GM18507 (cell line): ENCODE measurements at regions not wholly inside any gene's neighbourhood (a gene's known extent, or its start where the extent isn't known, plus 50 kb on each side); places are given as distances from the start of the nearest gene placed in this dataset.
"Not testable (repeated sequence)": the region's sequence is repeated elsewhere in the genome, so short reads cannot be mapped to it uniquely, and the experiment has no call there.

Source experiments
- DNase-seq: peaks from one replicate; pipeline ENCODE4 v3.0.0; 2011; ENCODE audit warnings: low read depth; ENCODE audit not compliant: insufficient read length; ENCODE audit errors: extremely low spot score
- FAIRE-seq: peaks from 2 replicates; lab custom pipeline; 2011; peaks lifted over from hg19 to GRCh38; lab: Jason Lieb, UNC

GRCh38 chr1:105396001-105396400 is 1646.3 kb downstream of the AMY1C start:
- no peak for FAIRE-seq
- DNase-seq = no peak

- FAIRE-seq (no peak), DNase-seq (no peak)
These were observed 1649.2 kb downstream of the AMY1C start for GRCh38 chr1:105398909-105399308.

GRCh38 chr1:105399716-105400115 is 1650.0 kb downstream of the AMY1C start:
- FAIRE-seq (no peak), DNase-seq (no peak)

GRCh38 chr1:105416261-105416660 is 1640.2 kb upstream of the PRMT6 start:
- DNase-seq (no peak), FAIRE-seq (no peak)

- FAIRE-seq (no peak), DNase-seq (no peak)
These were observed 1637.4 kb upstream of the PRMT6 start for GRCh38 chr1:105419030-105419429.

GRCh38 chr1:105427543-105427942 is 1628.9 kb upstream of the PRMT6 start:
- FAIRE-seq (no peak), DNase-seq (no peak)

GRCh38 chr1:105436589-105437259 is 1619.8 kb upstream of the PRMT6 start:
- FAIRE-seq (no peak), DNase-seq (no peak)

- no peak for FAIRE-seq
- no peak for DNase-seq
These were observed 1618.6 kb upstream of the PRMT6 start for GRCh38 chr1:105437847-105438246.

GRCh38 chr1:105442901-105443300 is 1613.6 kb upstream of the PRMT6 start:
- no peak for FAIRE-seq
- DNase-seq = no peak

- no peak for DNase-seq
These were observed 1596.7 kb upstream of the PRMT6 start for GRCh38 chr1:105459759-105460158.

GRCh38 chr1:105462308-105462707 is 1594.2 kb upstream of the PRMT6 start:
- no peak for DNase-seq
- FAIRE-seq = no peak

More at GRCh38 chr1:105459759-105460158, 1596.7 kb upstream of the PRMT6 start:
- no peak for FAIRE-seq

GRCh38 chr1:105467549-105467948 is 1588.9 kb upstream of the PRMT6 start:
- FAIRE-seq = no peak
- DNase-seq = no peak

- not testable (repeated sequence) for FAIRE-seq, DNase-seq
These were observed 1585.9 kb upstream of the PRMT6 start for GRCh38 chr1:105470541-105470940.

- DNase-seq (no peak), FAIRE-seq (no peak)
These were observed 1573.0 kb upstream of the PRMT6 start for GRCh38 chr1:105483436-105483835.

- FAIRE-seq = no peak
- no peak for DNase-seq
These were observed 1571.3 kb upstream of the PRMT6 start for GRCh38 chr1:105485207-105485606.

GRCh38 chr1:105492921-105493320 is 1563.6 kb upstream of the PRMT6 start:
- no peak for DNase-seq
- FAIRE-seq = no peak

GRCh38 chr1:105516068-105516467 is 1540.4 kb upstream of the PRMT6 start:
- DNase-seq = no peak

GRCh38 chr1:105533996-105534395 is 1522.5 kb upstream of the PRMT6 start:
- DNase-seq = no peak
- no peak for FAIRE-seq

More at GRCh38 chr1:105516068-105516467, 1540.4 kb upstream of the PRMT6 start:
- FAIRE-seq = no peak

GRCh38 chr1:105544475-105544874 is 1512.0 kb upstream of the PRMT6 start:
- DNase-seq = no peak

GRCh38 chr1:105556266-105556665 is 1500.2 kb upstream of the PRMT6 start:
- FAIRE-seq (no peak), DNase-seq (no peak)

More at GRCh38 chr1:105544475-105544874, 1512.0 kb upstream of the PRMT6 start:
- no peak for FAIRE-seq

GRCh38 chr1:105558023-105558422 is 1498.5 kb upstream of the PRMT6 start:
- no peak for FAIRE-seq

GRCh38 chr1:105565006-105565405 is 1491.5 kb upstream of the PRMT6 start:
- no peak for DNase-seq
- no peak for FAIRE-seq

More at GRCh38 chr1:105558023-105558422, 1498.5 kb upstream of the PRMT6 start:
- DNase-seq = no peak
